Gastrocnemius medialis (tissue), 4 donors: ENCODE measurements at regions not wholly inside any gene's neighbourhood (a gene's known extent, or its start where the extent isn't known, plus 50 kb on each side); places are given as distances from the start of the nearest gene placed in this dataset.

Experiments
- ATAC-seq, 2 donors: fragments of 150-250 bp; one replicate each; pipeline ENCODE4 v1.9.1; 2016
- DNase-seq, 2 donors: peaks; one replicate each; pipeline ENCODE4 v3.0.0-alpha.2; 2019
- H3K27ac ChIP-seq, 4 donors: fragments of 200-600 bp; sonication (generic); 1 replicate in 1 of 4; 2 replicates in 3 of 4; pipeline ENCODE4 v1.5.1; 2016 to 2018; ENCODE audit warnings: mild to moderate bottlenecking in 2 of 4, moderate library complexity in 1 of 4
- H3K27me3 ChIP-seq, 3 donors: fragments of 200-600 bp; sonication (generic) in 2 of 3; 1 replicate in 1 of 3; 2 replicates in 2 of 3; pipeline versions ENCODE4 v1.5.1 to v1.6.0; 2016 to 2019; ENCODE audit warnings: mild to moderate bottlenecking in 1 of 3, moderate library complexity in 1 of 3
- H3K36me3 ChIP-seq, 2 donors: fragments of 200-600 bp; sonication (generic) in 1 of 2; one replicate each; pipeline ENCODE4 v1.5.1; 2017 to 2018
- H3K4me1 ChIP-seq, 2 donors: fragments of 200-600 bp; sonication (generic) in 1 of 2; one replicate each; pipeline ENCODE4 v1.5.1; 2016 to 2017; ENCODE audit warnings: mild to moderate bottlenecking in 2 of 2
- H3K4me3 ChIP-seq, 4 donors: fragments of 200-600 bp; sonication (generic) in 3 of 4; 1 replicate in 1 of 4; 2 replicates in 3 of 4; pipeline ENCODE4 v1.5.1; 2016 to 2019; ENCODE audit warnings: mild to moderate bottlenecking in 2 of 4
- H3K9me3 ChIP-seq, 3 donors: fragments of 200-600 bp; sonication (generic) in 2 of 3; 1 replicate in 1 of 3; 2 replicates in 2 of 3; pipeline ENCODE4 v1.5.1; 2016 to 2019
- POLR2A ChIP-seq, 2 donors: fragments of 450-650 bp; IDR thresholded peaks; one replicate each; pipeline ENCODE4 v1.6.1; 2017; ENCODE audit warnings: antibody characterized with exemption in 2 of 2, mild to moderate bottlenecking in 2 of 2, moderate library complexity in 2 of 2
- in situ Hi-C, 4 donors: fragments of 200-750 bp; cut with MboI; loops; one replicate each; pipeline versions ENCODE4 v1.15.0 to v1.8.0; 2017; ENCODE audit warnings: low sequenced_read_pairs in 4 of 4
- intact Hi-C: fragments of 100-400 bp; cut with DNase I; formaldehyde crosslinking; loops from one replicate; pipeline ENCODE4 v1.15.1; 2023; ENCODE audit warnings: low total_unique reads
- TF ChIP-seq, protein P1 (sequence below), 5 experiments: fragments of 450-650 bp in 3 of 5; fragments of 200-600 bp in 2 of 5; sonication (generic) in 2 of 5; IDR thresholded peaks in 4 of 5; conservative IDR thresholded peaks in 1 of 5; 1 replicate in 4 of 5; 2 replicates in 1 of 5; pipeline ENCODE4 v1.5.1; 2016 to 2019; ENCODE audit warnings: antibody characterized with exemption in 5 of 5, mild to moderate bottlenecking in 3 of 5, moderate library complexity in 3 of 5

DNA sequence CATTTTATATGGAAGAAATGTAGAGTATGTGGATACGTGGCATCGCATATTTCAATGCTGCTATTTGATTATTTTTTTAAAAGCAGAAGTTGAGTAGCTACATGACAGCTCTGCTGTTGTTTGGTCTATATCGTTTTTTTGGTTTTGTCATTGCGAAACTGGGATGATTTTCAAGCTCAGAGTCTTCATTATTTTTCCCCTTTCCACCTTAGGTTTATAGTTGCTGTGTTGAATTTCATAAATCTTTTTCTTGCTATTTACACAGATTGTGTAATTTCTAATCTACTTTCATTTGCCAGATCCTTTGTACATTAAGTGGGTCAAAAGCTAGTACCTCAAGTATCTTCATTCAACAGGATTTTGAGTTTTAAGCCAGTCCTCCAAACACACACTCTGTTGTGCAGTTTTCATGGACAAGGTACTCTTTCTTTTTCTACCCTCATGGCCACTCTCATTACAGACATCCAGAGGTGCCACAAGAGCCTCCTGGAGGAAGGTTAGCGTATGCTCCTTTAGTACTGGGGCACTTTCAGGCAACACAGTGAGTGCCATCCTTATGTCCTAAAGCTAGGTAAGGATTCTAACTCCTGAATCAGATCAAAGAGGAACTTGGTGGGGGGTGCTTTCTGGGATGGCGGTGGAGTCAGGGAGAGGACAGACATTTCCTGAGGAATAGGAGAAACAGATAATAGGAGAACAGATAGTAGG lies 123.2 kb downstream of the FHIP1A start:
- intact Hi-C loops (loop anchor here (5.0 kb wide), 1 partner anchor 125 kb away; the partner anchor contains the start of gene FHIP1A), in situ Hi-C loops (loop anchor here in 1 of 4 donors (10.0 kb wide), 1 partner anchor 107 kb away; no protein-coding TSS in a partner anchor)
- Histone ChIP-seq H3K27ac (peak overlapping the region; percentile 74 to 84 (median 80)), H3K4me3 (no peak overlapping the region), H3K9me3 (no peaks in the 10 kb centered on the region), H3K36me3 (no peaks in the 10 kb centered on the region), H3K27me3 (no peaks in the 10 kb centered on the region), H3K4me1 (peaks cover 51 to 53% of the 10 kb centered on the region in 2 donors)
- TF ChIP-seq POLR2A (IDR thresholded peaks at IDR 0.05): no peak
- TF ChIP-seq, protein P1, sequence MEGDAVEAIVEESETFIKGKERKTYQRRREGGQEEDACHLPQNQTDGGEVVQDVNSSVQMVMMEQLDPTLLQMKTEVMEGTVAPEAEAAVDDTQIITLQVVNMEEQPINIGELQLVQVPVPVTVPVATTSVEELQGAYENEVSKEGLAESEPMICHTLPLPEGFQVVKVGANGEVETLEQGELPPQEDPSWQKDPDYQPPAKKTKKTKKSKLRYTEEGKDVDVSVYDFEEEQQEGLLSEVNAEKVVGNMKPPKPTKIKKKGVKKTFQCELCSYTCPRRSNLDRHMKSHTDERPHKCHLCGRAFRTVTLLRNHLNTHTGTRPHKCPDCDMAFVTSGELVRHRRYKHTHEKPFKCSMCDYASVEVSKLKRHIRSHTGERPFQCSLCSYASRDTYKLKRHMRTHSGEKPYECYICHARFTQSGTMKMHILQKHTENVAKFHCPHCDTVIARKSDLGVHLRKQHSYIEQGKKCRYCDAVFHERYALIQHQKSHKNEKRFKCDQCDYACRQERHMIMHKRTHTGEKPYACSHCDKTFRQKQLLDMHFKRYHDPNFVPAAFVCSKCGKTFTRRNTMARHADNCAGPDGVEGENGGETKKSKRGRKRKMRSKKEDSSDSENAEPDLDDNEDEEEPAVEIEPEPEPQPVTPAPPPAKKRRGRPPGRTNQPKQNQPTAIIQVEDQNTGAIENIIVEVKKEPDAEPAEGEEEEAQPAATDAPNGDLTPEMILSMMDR (IDR thresholded peaks at IDR 0.05 in 4 of 5, conservative IDR thresholded peaks at IDR 0.05 in 1 of 5): no peak
- DNase-seq (no peak), ATAC-seq (no peak)

DNA sequence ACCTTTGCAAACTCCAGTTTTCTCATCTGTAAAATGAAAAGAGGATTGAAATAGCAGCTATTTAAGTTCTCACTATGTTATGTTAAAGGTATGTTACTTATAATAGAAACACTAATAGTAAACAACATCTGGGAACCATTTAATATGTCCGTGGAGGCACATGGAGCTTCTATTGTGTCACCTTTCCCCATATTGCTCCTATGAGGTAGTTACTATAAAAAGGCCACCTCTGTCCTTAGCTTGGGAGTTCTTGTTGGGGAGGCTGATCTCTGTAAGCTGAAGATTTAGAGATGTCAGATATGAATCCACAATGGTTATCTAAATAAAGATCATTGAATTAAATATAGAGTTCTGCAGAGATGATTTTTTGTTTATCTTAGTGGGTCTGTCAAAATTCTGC lies 125.2 kb downstream of the FHIP1A start:
- Histone ChIP-seq H3K4me3 (no peak overlapping the region), H3K9me3 (no peaks in the 10 kb centered on the region), H3K27me3 (no peaks in the 10 kb centered on the region), H3K27ac (peak overlapping the region; percentile 74 to 84 (median 80)), H3K4me1 (peaks cover 32 to 46% of the 10 kb centered on the region in 2 donors), H3K36me3 (no peaks in the 10 kb centered on the region)
- in situ Hi-C loops (loop anchor here in 1 of 4 donors (10.0 kb wide), 1 partner anchor 109 kb away; no protein-coding TSS in a partner anchor), intact Hi-C loops (loop anchor here (5.0 kb wide), 1 partner anchor 127 kb away; the partner anchor contains the start of gene FHIP1A)
- peak in 1 of 2 donors; percentile 41 for DNase-seq
- TF ChIP-seq, protein P1 (IDR thresholded peaks at IDR 0.05 in 4 of 5, conservative IDR thresholded peaks at IDR 0.05 in 1 of 5): no peak
- TF ChIP-seq POLR2A (IDR thresholded peaks at IDR 0.05): peak in 1 of 2 donors; percentile 21
- peak; percentile 98 for ATAC-seq

DNA sequence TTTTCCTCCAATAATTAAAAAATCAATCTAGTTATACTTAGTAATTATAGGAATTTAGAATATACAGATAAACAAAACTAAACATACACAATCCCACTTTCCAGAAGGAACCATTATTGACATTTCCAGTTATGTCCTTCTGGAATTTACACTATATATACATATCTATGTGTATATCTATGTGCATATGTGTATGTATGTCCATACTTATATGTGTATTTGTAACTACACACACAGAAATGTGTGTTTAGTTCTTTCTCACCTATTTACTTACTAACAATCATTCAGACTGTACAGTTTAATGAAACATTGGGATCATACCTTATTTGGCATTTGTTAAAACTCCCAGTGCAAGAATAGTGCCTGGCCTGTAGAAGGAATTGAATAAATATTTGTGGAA lies 126.4 kb downstream of the FHIP1A start:
- peaks cover 36 to 45% of the 10 kb centered on the region in 2 donors for H3K4me1 ChIP-seq
- intact Hi-C loops: loop anchor here (5.0 kb wide), 1 partner anchor 102 kb away; no protein-coding TSS in a partner anchor
- ATAC-seq (no peak), DNase-seq (no peak)
- H3K9me3 ChIP-seq: no peaks in the 10 kb centered on the region
- no peaks in the 10 kb centered on the region for H3K36me3 ChIP-seq
- no peak overlapping the region for H3K4me3 ChIP-seq
- no peak for TF ChIP-seq POLR2A (IDR thresholded peaks at IDR 0.05)
- TF ChIP-seq, protein P1 (IDR thresholded peaks at IDR 0.05 in 4 of 5, conservative IDR thresholded peaks at IDR 0.05 in 1 of 5): no peak
- H3K27me3 ChIP-seq: no peaks in the 10 kb centered on the region
- in situ Hi-C loops: loop anchor here in 1 of 4 donors (10.0 kb wide), 1 partner anchor 111 kb away; no protein-coding TSS in a partner anchor
- H3K27ac ChIP-seq: peak overlapping the region in 3 of 4 donors; percentile 74 to 84 (median 82)

- no peaks in the 10 kb centered on the region for H3K9me3 ChIP-seq
- no peak overlapping the region for H3K4me3 ChIP-seq
- TF ChIP-seq, protein P1 (IDR thresholded peaks at IDR 0.05 in 4 of 5, conservative IDR thresholded peaks at IDR 0.05 in 1 of 5): no peak
- TF ChIP-seq POLR2A (IDR thresholded peaks at IDR 0.05): no peak
- no peak for ATAC-seq
- H3K27me3 ChIP-seq: no peaks in the 10 kb centered on the region
- in situ Hi-C loops: loop anchor here in 1 of 4 donors (10.0 kb wide), 1 partner anchor 113 kb away; no protein-coding TSS in a partner anchor
- peaks cover 47 to 57% of the 10 kb centered on the region in 2 donors for H3K4me1 ChIP-seq
- H3K27ac ChIP-seq: no peak overlapping the region
- no peak for DNase-seq
- intact Hi-C loops: loop anchor here (5.0 kb wide), 1 partner anchor 100 kb away; no protein-coding TSS in a partner anchor
- H3K36me3 ChIP-seq: no peaks in the 10 kb centered on the region
Measured at GRCh38 chr4:151537687-151538086, 128.7 kb downstream of the FHIP1A start.
